GM11168 (cell line): ENCODE measurements at regions not wholly inside any gene's neighbourhood (a gene's known extent, or its start where the extent isn't known, plus 50 kb on each side); places are given as distances from the start of the nearest gene placed in this dataset.

ENCODE experiments used
- in situ Hi-C: fragments of 300-500 bp; cut with MboI; formaldehyde crosslinking; loops from one replicate; pipeline ENCODE4 v1.12.0; 2022; ENCODE audit warnings: low sequenced_read_pairs; ENCODE audit not compliant: unreplicated experiment

DNA sequence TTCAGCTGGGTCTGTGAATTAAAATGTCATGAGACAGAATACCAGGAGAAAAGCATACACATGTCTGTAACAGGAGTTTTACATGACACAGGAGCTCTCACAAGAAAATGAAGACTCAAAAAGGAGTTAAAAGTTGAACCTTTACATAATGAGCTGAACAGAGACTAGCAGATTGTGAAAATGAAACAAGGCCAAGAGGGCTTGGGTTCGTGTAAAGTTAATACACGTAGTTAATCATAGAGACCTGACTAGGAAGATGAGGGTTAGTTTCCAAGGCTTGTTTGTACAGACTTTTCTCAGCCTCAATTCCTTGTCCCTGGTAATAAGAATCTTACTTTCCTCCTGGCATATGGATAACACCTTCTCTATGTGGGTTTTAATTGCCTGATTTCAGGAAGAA, 1294.0 kb downstream of the MAT2B start:
- in situ Hi-C loops: no loop called here

DNA sequence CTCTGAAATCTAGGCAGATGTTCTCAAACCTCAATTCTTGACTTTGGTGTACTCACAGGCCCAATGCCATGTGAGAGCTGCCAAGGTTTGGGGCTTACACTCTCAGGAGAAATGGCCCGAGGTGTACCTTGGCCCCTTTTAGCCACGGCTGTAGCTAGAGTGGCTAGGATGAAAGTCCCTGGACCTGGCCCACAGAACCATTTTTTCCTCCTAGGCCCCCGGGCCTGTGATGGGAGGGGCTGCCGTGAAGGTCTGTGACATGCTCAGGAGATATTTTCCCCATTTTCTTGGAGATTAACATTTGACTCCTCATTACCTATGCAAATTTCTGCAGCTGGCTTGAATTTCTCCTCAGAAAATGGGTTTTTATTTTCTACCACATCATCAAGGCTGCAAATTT, 1296.5 kb downstream of the MAT2B start:
- in situ Hi-C loops: no loop called here

DNA sequence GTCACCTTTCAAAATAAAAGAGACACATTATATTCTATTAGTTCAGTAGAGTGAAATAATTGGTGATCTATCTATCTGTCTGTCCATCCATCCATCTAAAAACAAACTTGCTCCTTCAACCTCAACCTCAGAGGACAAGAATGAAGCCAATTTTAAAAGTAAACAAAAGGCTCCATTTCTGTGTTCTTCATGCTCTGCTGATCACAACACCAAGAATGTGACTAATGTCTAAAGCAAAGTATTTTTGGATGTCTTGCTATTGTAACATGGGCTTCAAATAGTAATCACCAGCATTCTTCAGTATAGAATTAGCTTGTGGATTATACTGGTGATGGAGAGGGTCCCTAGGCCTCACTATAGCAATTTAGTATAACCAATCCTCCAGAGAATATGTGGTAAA, 1304.4 kb downstream of the MAT2B start:
- in situ Hi-C loops: loop anchor here (5.0 kb wide), 1 partner anchor 53 kb away; no protein-coding TSS in a partner anchor

DNA sequence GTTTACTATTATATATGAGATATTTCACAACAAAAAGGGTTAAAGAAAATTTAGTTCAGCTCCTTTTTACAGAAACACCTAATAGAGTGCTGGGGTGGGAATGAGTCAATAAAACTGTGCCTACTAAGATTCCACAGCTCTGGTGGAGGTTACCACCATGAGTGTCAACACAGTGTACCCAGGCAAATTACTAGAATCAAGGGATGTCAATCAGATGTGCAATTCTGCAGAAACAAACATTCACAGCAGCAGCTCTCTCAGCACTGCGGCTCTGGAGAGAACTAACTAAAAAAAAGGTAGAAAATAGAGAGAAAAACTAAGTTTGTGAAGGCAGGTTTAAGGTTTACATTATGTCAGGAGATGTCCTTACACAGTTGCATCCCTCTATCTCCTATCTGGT, 1313.0 kb downstream of the MAT2B start:
- in situ Hi-C loops: no loop called here

DNA sequence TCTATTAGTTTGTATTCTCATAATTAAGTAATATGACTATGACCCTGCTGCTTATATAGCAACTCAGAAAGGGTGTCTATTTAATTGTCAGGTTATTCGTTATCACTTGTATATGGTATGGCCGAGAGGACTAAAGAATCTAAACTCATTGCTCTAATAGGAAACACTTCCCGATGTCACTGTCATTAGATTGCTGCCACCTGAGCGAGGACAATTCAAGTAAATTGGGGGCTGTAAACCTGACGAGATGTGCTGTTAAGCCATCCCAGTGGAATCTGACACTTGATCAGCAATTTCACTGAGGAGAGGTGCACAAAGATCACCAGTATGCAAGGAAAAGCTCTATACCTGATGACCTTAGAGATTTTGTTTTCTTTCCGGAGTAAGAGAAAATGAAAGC, 1319.3 kb downstream of the MAT2B start:
- in situ Hi-C loops: no loop called here

DNA sequence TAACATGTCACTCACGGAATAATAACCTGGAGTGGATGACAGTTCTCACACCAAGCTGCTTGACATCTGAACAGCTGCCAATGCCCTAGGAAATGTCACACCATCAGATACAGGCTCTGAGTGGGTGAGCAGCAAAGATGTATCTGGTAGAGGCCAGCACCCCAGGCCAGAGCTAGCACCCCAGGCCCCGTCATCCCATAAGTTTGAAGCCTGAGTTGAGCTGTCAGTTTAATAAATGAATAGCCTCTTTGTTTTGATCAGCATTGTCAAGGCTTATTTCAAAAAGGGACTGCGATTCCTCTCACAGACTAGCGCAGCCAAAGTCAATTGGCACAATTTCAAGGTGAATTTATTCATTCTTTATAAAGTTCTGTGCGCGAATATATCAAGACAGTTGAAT, 1327.1 kb downstream of the MAT2B start:
- in situ Hi-C loops: no loop called here

DNA sequence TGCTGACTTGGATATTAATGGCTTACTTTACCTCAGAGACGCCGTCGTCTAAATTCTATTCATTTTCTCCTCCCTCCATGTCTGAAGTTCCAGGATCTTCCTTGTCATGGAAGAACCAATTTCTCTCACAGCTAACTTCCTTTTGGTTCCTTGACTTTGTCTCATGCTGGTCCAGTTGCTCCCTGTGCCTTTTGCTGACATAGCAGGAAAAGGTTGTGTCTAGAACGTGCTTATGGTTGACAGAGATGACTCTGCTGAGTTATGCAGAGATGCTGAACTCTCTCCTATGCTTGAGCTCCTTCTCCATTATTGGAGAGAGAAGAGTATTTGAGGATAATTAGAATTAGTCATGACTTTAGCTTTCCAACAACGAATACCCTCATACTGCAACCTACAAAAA, 1338.9 kb downstream of the MAT2B start:
- in situ Hi-C loops: no loop called here

DNA sequence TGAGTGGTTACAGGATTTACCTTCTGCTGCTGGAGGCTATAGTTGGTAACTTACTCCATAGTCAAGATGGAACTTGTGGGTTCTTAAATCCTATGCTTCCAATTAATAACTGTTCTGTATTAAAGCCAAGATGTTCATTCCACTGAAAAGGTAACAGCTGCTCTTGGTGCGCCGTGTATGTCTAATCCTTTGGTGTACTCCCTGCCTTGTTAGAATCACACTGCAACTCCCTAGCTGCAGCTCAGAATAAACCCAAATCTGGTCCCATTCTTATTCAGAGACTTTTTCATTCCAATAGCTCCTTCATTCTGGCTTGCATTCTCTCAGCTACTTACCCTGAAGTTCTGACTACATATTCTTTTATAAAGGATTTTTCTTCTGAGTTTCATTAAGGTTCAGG, 1355.5 kb downstream of the MAT2B start:
- in situ Hi-C loops: no loop called here

DNA sequence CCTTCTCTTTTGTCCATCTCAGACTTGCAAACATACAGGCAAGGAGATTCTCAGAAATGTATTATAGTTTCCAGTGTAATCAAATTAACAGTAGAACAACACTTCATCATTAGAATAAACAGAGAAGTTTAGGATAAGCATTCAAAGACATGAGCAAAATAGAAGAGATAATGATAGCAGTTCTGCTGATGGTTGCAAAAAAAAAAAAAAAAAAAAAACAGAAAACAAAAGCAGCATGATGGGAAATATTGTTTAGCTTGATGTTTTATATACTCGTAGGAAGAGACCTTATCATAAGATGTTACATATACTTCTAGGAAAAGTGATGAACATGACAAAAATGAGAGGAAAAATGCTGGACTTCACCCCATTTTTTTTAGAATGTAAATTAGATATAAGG, 1356.2 kb downstream of the MAT2B start:
- in situ Hi-C loops: no loop called here

DNA sequence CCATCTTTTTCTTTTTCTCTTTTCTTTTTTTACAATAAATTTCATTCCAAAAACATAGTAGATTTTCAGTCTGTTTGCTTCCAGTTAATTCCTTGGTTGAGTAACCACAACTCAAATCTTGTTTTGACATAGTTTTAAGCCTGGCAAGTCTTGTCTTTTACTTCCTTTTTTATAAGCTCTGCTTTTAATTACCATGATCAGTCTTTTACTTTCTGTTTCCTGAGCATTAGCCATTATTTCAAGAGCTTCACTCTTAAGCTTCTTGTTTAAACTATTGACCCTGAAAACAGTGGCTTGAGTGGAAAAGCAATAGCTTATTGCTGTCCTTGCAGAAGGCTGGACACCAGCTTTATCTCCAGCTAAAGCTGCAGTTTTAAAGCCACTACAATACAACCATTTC, 1363.3 kb downstream of the MAT2B start:
- in situ Hi-C loops: no loop called here

DNA sequence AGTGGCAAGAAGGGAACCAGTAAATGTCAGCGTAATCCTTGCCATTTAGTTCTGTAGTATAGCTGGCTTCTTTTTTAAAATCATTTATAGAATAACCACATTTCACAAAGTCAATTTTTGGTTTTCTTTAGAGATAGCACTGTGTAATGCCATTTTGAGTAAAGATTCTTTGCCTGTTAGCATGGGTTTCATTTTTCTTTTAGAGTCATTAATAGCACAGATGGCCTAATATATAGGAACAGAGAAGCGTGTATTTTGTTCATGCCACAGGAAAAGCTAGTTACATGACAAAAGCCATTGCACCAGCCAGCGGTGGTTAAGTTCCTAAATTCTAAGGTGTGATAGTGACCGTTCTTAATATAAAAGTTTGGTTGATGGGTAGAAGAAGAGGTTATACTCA, 1363.9 kb downstream of the MAT2B start:
- in situ Hi-C loops: no loop called here

DNA sequence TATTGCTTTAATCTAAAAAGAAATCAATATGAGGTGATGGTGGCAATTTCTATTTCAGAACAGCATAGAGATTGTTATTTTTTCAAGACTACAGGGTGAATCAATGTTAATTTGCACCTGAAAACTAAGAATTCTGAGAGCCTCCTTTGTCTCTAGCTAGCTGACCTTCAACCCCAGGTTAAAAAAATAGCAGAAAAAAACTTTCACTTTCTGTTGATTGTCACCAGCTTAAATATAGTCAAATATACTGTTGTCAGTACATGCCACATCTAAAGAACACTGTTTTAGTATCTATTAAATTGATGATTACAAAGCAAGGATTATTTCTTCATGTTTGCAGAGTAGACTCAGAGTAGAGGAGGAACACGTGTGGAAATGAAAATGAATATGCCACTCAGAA, 1371.4 kb downstream of the MAT2B start:
- in situ Hi-C loops: no loop called here

DNA sequence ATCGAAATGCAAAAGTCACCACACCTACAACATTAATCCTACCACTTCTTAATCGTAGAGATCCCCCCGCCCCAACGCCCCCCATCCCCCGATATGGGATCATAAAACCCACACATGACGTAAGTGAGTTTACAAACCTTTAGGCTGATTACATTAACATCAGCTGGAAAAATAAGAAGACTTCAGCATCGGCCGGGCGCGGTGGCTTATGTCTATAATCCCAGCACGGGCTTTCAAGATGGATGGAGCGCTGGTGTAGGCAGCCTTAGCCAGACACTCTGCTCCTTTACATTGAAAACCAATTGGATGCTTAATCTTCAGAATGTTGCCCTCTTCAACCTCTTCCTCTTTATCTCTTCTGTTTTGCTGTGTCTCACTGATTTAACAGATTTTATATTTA, 1376.0 kb downstream of the MAT2B start:
- in situ Hi-C loops: no loop called here

DNA sequence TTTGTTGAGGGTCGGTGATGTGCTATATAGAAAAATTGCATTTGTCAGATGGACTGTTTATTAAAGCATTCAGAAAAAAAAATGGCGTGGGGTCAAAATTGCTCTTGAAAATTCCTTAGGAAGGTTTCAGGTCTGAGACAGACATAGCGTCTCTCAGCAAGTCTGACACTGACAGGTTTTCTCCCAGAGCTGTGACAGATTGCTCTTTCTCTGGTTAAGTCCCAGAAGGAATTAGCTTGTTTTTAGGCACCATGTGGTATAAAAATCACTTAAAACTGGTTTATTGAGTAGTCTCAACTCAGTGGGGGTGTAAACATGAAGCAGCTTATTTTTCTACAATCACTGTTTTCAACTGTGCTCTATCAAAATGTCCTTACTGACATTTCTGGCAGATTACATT, 1379.8 kb downstream of the MAT2B start:
- in situ Hi-C loops: no loop called here

DNA sequence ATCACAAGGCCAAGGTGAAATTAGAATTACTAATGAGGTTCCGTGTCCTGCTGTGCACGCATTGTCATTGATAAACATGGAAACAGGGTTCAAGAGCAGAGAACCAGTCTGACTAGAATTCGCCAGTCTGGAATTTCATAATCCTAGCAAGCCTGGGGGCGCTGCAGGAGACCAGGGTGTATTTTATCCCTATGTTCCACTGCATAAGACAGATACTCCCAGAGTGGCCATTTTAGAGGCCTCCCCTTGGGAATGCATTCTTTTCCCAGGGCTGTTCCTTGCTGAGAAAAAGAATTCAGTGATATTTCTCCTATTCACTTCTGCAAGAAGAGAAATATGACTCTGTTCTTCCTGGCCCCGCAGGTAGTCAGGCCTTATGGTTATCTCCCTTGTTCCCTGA, 1387.7 kb downstream of the MAT2B start:
- in situ Hi-C loops: no loop called here

DNA sequence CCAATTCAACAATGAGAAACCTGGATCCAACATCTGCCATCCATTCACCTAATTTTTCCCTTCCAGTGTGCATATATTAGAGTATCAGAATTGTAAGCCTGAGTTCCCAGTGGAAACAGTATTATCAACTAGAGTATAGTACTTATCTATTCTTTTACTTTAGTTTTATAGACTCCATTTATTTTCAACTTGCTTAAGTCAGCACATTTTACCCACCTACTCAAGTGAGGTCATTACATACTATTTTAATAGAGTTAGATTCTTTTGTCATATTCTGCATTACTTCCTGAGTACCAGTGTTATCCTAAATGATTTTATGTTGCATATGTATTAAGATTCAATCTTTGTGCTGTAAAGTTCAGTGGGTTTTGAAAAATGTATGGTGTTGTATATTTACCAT, 1393.3 kb downstream of the MAT2B start:
- in situ Hi-C loops: no loop called here

DNA sequence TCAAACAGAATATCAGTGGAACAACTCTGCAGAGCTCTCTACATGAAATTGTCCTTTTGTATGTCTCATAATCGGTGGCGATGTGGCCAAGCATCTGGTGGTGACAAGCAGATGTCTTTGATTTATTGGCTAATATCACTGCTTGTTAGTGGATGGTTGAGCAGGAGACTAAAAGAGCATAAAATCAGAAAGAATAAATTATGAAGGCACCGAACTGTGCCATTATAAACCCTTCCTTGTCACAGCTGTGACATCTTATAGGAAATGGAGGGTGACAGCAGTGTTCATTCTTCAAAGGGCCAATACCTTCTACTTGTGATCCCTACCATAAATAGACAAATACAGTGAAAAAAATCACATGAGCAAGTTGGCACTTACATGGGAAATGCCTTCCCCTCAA, 1404.3 kb downstream of the MAT2B start:
- in situ Hi-C loops: no loop called here

DNA sequence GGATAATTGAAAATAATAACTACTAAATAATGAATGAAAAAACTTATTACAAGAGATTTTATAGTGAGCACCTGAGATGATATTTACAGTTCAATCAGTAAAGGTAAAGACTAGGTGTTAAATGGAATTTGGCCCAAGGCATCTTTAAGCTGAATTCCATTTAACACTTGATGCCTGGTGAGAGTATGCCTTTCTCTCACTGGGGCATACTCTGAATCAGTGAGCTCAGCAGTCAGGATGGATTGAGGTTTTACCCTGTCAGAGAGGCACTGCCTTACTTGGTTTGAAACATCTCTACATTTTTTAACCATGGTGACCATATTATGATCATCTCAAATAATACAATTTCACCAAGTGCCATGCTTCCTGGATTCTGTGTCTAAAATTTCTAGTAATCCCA, 1416.3 kb downstream of the MAT2B start:
- in situ Hi-C loops: no loop called here

DNA sequence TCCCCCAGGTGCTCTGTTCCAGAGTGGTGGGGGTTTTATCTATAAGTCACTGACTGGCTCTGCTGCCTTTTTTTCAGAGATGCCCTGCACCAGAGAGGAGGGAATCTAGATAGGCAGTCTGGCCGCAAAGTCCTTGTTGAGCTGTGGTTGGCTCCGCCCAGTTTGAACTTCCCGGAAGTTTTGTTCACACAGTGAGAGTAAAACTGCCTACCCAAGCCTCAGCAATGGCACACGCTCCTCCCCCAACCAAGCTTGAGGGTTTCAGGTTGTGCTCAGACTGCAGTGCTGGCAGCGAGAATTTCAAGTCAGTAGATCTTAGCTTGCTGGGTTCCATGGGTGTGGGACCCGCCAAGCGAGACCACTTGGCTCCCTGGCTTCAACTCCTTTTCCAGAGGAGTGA, 1428.6 kb downstream of the MAT2B start:
- in situ Hi-C loops: no loop called here

DNA sequence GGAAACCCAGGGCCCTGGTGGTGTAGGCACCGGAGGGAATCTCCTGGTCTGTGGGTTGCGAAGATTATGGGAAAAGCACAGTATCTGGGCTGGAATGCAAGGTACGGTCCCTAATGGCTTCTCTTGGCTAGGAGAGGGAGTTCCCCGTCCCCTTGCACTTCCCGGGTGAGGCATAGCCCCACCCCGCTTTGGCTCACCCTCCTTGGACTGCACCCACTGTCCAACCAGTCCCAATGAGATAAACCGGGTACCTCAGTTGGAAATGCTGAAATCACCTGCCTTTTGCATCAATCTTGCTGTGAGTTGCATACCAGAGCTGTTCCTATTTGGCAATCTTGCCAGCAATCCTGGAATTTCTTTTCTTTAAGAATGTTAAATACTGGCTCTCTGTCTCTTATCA, 1429.1 kb downstream of the MAT2B start:
- in situ Hi-C loops: no loop called here

DNA sequence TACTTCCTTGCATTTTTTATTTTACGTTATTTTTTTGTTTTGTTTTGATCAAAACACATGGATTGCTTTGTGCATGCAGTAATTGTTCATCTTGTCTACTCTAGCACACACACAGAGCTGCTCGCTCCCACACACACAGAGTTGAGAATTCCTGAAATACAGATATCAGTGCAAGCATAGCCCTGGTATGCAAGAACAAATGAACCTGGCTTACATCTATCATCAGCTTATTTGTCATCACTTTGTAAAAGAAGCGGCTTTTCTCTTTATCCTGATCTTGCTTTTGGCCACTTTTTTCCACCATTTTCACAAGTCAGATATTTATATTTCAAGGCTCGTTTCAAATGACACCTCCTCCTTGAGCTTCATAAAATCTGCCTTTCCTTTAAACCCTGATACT, 1435.7 kb downstream of the MAT2B start:
- in situ Hi-C loops: no loop called here

DNA sequence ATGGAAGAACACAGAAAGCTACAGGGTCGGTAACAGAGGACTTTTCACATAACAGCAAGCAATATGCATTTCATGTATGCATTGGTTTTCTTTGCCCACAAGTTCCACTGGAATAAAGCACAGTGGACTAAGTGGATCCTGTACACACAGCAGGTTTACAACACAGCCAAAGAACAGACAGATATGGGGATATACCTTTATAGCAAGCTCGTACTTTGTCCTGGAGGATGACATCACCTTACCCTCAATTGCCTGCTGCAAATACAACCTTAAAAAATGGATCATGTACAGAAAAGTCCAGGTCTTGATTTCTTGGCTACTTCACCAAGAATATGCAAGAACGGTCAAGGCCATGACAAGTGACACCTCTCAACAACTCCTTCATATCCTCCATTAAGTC, 1445.5 kb downstream of the MAT2B start:
- in situ Hi-C loops: no loop called here

DNA sequence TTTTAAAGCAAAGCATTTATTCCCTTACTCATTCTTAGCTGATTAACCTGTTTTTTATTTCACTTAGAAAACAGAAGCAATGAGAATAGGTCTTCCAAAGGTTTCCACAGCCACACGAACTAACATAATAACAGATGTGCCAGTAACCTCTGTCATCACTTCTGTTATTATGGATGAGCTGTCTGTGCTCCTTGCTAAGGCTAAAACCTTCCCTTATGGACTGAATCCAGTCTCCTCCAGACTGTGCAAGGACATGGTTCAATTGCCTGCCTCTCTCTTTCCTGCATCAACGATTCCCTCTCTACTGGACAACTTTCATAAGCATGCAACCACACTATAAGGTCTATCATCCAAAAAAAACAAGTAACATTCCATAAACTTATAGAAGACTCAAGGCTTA, 1446.2 kb downstream of the MAT2B start:
- in situ Hi-C loops: no loop called here
